MM.1S (cell line): ENCODE measurements at regions not wholly inside any gene's neighbourhood (a gene's known extent, or its start where the extent isn't known, plus 50 kb on each side); places are given as distances from the start of the nearest gene placed in this dataset.

Source experiments
- CTCF ChIP-seq: fragments of 300-600 bp; sonication (generic); IDR thresholded peaks from 2 replicates; pipeline ENCODE4 v1.5.1; 2016; ENCODE audit warnings: antibody characterized with exemption, low read length, mixed read lengths
- EZH2 ChIP-seq: fragments of 300-600 bp; sonication (generic); optimal IDR thresholded peaks from 2 replicates; pipeline ENCODE3; 2017; ENCODE audit warnings: low read depth, mild to moderate bottlenecking, antibody characterized with exemption, low read length, mixed read lengths
- EZH2phosphoT487 ChIP-seq: fragments of 300-600 bp; sonication (generic); IDR thresholded peaks from 2 replicates; pipeline ENCODE4 v1.6.1; 2018; ENCODE audit warnings: antibody characterized with exemption, low read length

GRCh38 chr3:106593381-106593780 is 724.6 kb upstream of the CBLB start:
- TF ChIP-seq EZH2 (no peak), CTCF (no peak), EZH2phosphoT487 (no peak)
